Heart left ventricle (tissue), 13 donors: ENCODE measurements at regions not wholly inside any gene's neighbourhood (a gene's known extent, or its start where the extent isn't known, plus 50 kb on each side); places are given as distances from the start of the nearest gene placed in this dataset.

Source experiments
- POLR2A ChIP-seq, 2 donors: fragments of 450-650 bp; IDR thresholded peaks; one replicate each; pipeline ENCODE4 v1.6.1; 2017; ENCODE audit warnings: antibody characterized with exemption in 2 of 2, mild to moderate bottlenecking in 2 of 2, moderate library complexity in 2 of 2
- TF ChIP-seq, protein P1 (sequence below), 12 donors: fragments of 200-600 bp; sonication (generic) in 4 of 12; IDR thresholded peaks; one replicate each; pipeline versions ENCODE4 v1.5.0 to v1.8.0; 2018 to 2022; ENCODE audit warnings: antibody characterized with exemption in 12 of 12, mild to moderate bottlenecking in 5 of 12
- donor health status: ischemic (EF 13 %, LVEDD 7.1; RV severe dilation, severe dysfunction).
- donor health status: DM: no; HTN: yes; CAD: no.
- donor health status: DM: no; HTN: no; CAD: no.
- donor health status: ischemic (EF 25% LVEDD 6.9; RV normal size, moderate dysfunction).
- donor health status: ischemic (EF 25% LVEDD 5.7; RV mildly dilated, moderate dysfunction).
- donor health status: ischemic (EF 35%, LVEDD 5.7; RV mildly dilated, moderate dysfunction).
- donor health status: nonischemic (EF 11% LVEDD 7.7; RV severe dilation, severe dysfunction).
- donor health status: DM: yes; HTN: yes; CAD: no.
- donor health status: PGD.
- donor health status: ischemic (EF 29% LVEDD 5.4; RV normal size, mild dysfunction).
- donor health status: nonischemic (EF 23%, LVEDD 6.1; RV moderate dilation, normal function).

DNA sequence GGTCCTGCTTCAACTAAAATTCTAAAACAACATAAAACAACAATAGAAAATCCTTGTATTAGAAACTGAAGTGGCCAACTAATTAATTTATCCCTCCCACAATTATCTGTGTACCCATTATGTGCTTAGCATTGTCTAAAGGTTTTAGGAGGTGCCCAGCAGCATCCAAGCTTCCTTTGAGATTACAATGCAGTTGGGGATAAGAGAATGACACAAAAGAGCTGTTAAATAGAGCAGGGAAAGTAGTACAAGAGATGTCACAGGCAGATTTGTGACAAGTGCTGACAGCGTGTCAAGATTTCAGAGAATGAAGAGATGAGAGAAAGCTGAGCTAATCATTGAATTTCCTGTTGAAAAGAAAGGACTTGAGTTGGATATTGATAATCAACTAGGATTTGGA is 204.8 kb downstream of the OTOR start:
- TF ChIP-seq, protein P1, sequence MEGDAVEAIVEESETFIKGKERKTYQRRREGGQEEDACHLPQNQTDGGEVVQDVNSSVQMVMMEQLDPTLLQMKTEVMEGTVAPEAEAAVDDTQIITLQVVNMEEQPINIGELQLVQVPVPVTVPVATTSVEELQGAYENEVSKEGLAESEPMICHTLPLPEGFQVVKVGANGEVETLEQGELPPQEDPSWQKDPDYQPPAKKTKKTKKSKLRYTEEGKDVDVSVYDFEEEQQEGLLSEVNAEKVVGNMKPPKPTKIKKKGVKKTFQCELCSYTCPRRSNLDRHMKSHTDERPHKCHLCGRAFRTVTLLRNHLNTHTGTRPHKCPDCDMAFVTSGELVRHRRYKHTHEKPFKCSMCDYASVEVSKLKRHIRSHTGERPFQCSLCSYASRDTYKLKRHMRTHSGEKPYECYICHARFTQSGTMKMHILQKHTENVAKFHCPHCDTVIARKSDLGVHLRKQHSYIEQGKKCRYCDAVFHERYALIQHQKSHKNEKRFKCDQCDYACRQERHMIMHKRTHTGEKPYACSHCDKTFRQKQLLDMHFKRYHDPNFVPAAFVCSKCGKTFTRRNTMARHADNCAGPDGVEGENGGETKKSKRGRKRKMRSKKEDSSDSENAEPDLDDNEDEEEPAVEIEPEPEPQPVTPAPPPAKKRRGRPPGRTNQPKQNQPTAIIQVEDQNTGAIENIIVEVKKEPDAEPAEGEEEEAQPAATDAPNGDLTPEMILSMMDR (IDR thresholded peaks at IDR 0.05) = no peak
- no peak for TF ChIP-seq POLR2A (IDR thresholded peaks at IDR 0.05)
